HK-2 (cell line): ENCODE measurements at regions not wholly inside any gene's neighbourhood (a gene's known extent, or its start where the extent isn't known, plus 50 kb on each side); places are given as distances from the start of the nearest gene placed in this dataset.
"Not testable (repeated sequence)": the region's sequence is repeated elsewhere in the genome, so short reads cannot be mapped to it uniquely, and the experiment has no call there.

ENCODE experiments used
- DNase-seq: peaks from one replicate; pipeline ENCODE4 v3.0.0-alpha.2; 2018; ENCODE audit not compliant: unreplicated experiment

DNA sequence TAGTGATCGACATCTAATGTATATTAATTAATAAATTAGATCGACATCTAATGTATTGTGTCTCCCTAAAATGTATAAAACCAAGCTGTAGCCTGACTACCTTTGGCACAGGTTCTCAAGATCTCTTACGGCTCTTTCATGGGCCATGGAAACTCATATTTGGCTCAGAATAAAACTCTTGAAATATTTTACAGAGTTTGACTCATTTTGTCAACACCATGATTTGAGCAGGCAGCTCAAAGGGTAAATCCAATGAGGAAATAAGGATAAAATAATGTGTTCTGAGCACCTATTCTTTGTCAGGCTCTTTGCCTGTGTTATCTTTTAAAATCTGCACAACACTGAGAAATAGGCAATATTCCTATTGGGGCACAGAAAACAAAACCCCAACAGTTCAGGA lies 223.4 kb upstream of the DUSP10 start:
- no peak for DNase-seq

DNA sequence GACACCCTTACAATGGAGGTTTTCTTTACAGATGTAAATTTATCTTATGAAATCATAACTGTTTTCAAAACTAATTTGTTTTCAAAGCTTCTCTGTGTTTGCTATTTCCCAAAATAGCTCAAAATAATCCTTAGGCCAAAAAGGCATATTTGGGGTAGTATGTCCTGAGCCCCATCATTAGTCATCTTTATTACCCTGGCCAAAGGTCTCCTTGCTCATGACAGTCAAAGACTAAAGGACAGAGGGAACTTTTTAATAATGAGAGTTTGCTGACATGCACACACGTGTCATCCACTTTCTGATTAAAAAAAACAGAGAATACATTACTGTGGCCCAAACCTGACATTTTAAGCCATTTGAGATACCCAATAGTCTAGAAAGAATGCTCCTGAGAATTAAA lies 221.9 kb upstream of the DUSP10 start:
- DNase-seq: no peak

DNA sequence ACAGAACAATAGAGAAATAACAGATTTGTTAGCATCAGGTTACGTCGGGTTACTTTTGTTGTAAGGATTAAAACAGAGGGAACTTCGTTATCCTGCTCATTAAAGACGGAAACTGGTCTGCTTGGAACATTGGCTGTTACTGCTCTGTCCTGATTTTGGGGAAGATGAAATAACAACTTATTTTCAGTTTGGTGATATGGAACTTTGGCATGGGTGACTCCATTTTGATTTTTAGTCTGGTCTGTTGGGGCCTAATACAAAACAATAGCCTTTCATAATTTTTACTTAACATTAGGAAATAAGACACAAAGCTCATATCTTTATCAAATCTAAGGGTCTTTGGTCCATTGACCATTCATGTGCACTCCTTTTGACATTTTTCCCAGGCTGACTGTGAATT lies 220.5 kb upstream of the DUSP10 start:
- DNase-seq: no peak

- peak; percentile 57 for DNase-seq
These were observed 219.8 kb upstream of the DUSP10 start for GRCh38 chr1:221961532-221962292.

DNA sequence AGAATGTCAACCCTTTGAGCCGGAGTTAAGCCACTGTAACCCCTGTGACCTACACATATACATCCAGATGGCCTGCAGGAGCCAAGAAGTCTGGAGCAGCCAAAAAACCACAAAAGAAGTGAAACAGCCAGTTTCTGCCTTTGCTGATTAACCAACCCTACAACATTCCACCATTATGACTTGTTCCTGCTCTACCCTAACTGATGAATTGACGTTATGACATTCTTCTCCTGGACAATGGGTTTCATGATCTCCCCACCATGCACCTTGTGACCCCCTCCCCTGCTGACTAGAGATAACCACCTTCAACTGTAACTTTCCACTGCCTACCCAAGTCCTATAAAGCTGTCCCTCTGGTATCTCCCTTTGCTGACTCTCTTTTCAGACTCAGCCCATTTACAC lies 216.3 kb upstream of the DUSP10 start:
- DNase-seq: peak; percentile 54

- DNase-seq: not testable (repeated sequence)
These were observed 215.5 kb upstream of the DUSP10 start for GRCh38 chr1:221957350-221957749.

DNA sequence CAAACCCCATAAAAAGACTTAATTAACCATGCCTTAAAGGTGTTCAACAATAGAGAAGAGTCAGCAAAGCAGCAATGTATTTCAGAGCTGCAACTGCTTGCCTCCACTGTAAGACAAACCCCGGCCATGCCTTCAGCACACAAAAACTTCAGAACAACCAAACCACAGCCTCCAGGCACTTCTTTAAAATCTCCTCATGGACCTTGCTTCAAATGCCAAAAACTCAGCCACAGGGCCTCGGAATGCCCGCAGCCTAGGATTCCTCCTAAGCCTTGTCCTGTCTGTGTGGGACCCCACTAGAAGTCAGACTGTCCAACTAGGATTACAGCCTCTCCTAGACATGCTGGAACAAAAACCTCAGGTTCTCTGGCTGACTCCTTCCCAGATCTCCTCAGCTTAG lies 208.1 kb upstream of the DUSP10 start:
- DNase-seq: no peak

GRCh38 chr1:221948459-221948858 lies 206.6 kb upstream of the DUSP10 start:
- no peak for DNase-seq

- no peak for DNase-seq
These were observed 205.8 kb upstream of the DUSP10 start for GRCh38 chr1:221947731-221948130.

GRCh38 chr1:221946768-221947167 lies 204.9 kb upstream of the DUSP10 start:
- no peak for DNase-seq

DNA sequence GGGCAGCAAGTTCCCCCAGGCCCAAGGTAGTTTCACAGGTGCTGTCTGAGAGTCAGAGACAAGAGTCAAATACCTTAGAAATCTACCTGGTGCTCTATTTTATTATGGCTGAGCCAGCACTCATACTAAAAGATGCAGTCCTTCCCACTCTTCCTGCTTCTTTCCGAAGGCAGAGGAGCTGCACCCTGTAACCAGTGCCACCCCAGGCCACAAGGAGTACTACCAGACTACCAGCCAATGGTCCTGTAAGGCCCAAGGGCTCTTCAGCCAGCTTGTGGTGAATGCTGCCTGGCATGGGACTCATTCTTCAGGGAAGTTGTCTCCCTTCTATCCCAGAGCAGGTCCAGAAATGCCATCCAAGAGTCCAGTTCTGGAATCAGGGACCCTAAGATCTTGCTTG lies 203.8 kb upstream of the DUSP10 start:
- no peak for DNase-seq

DNA sequence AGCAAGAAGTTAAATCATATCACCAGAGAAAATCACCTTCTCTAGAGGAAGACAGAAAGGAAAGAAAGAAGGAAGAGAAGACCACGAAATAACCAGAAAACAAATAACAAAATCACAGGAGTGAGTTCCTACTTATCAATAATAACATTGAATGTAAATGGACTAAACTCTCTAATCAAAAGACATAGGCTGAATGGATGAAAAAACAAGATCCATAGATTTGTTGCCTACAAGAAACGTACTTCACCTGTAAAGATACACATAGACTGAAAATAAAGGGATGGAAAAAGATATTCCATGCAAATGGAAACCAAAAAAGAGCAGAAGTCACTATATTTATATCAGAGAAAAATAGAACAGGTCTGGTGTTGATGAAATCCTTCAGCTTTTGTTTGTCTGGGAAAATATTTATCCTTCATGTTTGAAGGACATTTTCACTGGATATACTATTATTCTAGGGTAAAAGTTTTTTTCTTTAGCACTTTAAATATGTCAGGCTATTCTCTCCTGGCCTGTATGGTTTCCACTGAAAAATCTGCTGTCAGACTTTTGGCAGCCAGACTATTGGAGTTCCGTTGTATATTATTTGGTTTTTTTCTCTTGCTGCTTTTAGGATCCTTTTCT lies 202.5 kb upstream of the DUSP10 start:
- DNase-seq: no peak

DNA sequence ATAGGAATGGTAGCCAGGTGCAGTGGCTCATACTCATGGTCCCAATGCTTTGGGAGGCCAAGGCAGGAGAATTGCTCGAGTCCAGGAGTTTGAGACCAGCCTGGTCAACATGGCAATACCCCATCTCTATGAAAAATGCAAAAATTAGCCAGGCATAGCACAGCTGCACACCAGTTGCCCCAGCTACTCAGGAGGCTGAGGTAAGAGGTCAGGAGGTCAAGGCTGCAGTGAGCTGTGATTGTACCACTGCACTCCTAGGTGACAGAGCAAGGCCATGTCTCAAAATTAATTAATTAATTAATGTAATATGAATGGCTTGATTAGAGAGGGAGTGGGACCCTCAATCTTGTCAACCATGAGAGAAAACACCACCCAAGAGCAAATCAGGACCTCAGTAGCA lies 198.7 kb upstream of the DUSP10 start:
- no peak for DNase-seq

GRCh38 chr1:221939607-221940006 lies 197.7 kb upstream of the DUSP10 start:
- DNase-seq: no peak

DNA sequence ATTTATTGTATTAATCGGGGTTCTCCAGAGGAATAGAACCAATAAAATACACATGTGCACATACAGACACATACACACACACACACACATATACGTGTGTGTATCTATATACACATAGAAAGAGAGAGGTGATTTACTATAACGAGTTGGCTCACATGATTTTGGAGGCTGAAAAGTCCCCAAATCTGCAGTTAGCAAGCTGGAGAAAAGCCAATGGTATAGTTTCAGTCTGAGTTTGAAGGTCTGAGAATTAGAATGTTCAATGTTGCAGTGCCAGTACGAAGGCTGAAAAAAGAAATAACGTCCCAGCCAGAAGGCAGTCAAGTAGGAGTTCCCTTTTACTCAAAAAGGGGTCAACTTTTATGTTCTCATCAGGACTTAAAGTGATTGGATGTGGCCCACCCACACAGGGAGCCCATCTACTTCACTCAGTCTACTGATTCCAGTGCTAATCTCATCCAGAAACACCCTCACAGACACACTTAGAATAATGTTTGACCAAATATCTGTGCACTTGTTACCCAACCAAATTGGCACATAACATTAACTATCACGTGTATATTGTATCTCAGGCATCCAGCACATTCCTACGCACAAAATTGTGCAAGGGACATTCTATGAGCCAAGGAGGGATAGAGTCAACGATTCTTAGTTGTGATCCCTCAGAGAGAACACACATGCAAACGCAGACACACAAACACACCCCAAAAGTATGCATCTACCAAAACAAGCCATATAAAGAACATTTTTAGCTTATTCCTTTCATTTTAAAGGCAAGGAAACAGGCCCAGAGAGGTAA lies 195.5 kb upstream of the DUSP10 start:
- DNase-seq: no peak

- no peak for DNase-seq
These were observed 191.9 kb upstream of the DUSP10 start for GRCh38 chr1:221933814-221934213.

DNA sequence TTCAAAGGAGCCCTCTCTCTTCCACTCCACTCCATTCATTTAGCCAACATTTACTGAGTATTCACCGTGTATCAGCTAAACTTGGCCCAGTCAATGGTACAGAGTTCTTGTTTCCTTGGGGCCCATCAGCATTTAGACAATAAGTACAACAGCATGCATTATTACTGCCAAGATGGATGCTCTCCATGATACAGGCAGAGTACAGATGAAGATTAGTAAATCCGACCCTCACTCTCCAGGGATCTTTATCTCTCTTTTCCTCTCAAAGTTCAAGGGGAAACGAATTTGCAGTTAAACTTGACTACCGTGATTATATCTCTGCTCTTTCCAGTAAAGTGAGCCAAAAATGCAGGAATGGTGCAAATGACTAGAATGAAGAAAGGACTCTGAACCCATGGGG lies 184.6 kb upstream of the DUSP10 start:
- no peak for DNase-seq

DNA sequence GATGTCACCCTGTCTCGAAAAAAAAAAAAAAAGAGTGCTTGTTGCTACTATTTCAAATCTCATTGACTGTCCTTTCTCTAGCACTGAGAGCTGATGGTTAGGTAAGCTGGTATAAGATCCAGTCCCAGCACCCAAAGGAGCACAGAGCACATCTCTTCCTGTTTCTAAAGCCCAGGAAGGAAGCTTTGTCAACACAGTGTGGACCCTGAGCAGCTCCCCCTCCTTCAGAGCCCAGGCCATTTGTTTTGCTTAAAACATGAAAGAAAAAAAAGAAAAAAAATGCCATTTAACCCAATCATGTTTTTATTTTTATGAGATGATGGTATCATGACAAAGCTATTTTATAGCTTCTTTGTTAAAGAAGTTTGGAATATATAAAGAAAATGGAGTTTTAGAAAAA lies 184.1 kb upstream of the DUSP10 start:
- DNase-seq: no peak

GRCh38 chr1:221923929-221924598 lies 182.2 kb upstream of the DUSP10 start:
- DNase-seq: no peak

DNA sequence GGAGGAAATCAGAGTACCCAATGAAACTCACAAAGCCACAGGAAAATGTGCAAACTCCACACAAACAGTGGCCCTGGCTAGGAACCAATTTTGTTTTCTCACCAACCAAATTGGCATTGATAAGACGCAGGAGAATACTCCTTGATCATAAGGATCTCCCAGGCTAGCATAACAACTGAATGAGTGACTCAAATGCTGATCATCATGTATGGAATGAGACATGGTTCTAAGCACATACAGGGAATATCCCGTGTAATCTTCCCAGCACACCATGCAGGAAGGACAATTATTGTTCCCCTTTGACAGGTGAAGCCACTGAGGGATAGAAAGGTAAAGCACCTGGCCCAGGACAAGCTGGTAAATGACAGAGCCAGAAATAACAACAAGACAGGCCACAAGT lies 180.0 kb upstream of the DUSP10 start:
- DNase-seq: no peak

- no peak for DNase-seq
These were observed 177.9 kb upstream of the DUSP10 start for GRCh38 chr1:221919743-221920142.

- no peak for DNase-seq
These were observed 177.5 kb upstream of the DUSP10 start for GRCh38 chr1:221919341-221919740.
